A673 (cell line): ENCODE measurements at regions not wholly inside any gene's neighbourhood (a gene's known extent, or its start where the extent isn't known, plus 50 kb on each side); places are given as distances from the start of the nearest gene placed in this dataset.

ENCODE experiments used
- BruUV-seq: library from RNA; stranded (reverse); fragments of 400-500 nt; replicated peaks from 2 replicates; lab custom pipeline; 2021; lab: Mats Ljungman, UMichigan
- CTCF ChIA-PET: fragments of 300-600 bp; sonication (Branson Sonifier 250); formaldehyde crosslinking; loops from one replicate; lab custom pipeline; 2022; ENCODE audit warnings: antibody characterized with exemption; lab: Charles Lee
- POLR2A ChIA-PET: fragments of 300-600 bp; sonication (Branson Sonifier 250); formaldehyde crosslinking; loops from one replicate; lab custom pipeline; 2022; ENCODE audit warnings: antibody characterized with exemption; ENCODE audit not compliant: low non-redundant PET; lab: Charles Lee
- DNase-seq: peaks from one replicate; pipeline ENCODE4 v3.0.0-alpha.2; 2015; ENCODE audit warnings: low spot score
- H3K27ac ChIP-seq: fragments of 200-600 bp; sonication (generic); 2 replicates; pipeline ENCODE4 v1.5.1; 2016; ENCODE audit warnings: mixed run types, low read depth, mild to moderate bottlenecking, mixed read lengths, antibody characterized with exemption, low read length; ENCODE audit not compliant: poor library complexity, severe bottlenecking
- H3K27me3 ChIP-seq: fragments of 200-600 bp; sonication (generic); replicated peaks from 2 replicates; pipeline ENCODE4 v1.6.1; 2017; ENCODE audit warnings: mixed run types, low read depth, mild to moderate bottlenecking, mixed read lengths, antibody characterized with exemption, low read length; ENCODE audit not compliant: insufficient read depth, poor library complexity
- H3K36me3 ChIP-seq: fragments of 200-600 bp; sonication (generic); 2 replicates; pipeline ENCODE4 v1.6.1; 2016; ENCODE audit warnings: mixed run types, mild to moderate bottlenecking, mixed read lengths, antibody characterized with exemption, low read length; ENCODE audit not compliant: insufficient read depth, poor library complexity, severe bottlenecking
- H3K4me1 ChIP-seq: fragments of 200-600 bp; sonication (generic); 2 replicates; pipeline ENCODE4 v1.6.1; 2017; ENCODE audit warnings: mixed run types, mild to moderate bottlenecking, mixed read lengths, antibody characterized with exemption, low read length; ENCODE audit not compliant: insufficient read depth, poor library complexity, severe bottlenecking
- H3K4me3 ChIP-seq: fragments of 200-600 bp; sonication (generic); 2 replicates; pipeline ENCODE4 v1.5.1; 2016; ENCODE audit warnings: low read depth, mixed run types, mild to moderate bottlenecking, mixed read lengths, low read length; ENCODE audit not compliant: poor library complexity, severe bottlenecking
- H3K9me3 ChIP-seq: fragments of 200-600 bp; sonication (generic); 2 replicates; pipeline ENCODE4 v1.6.1; 2016; ENCODE audit warnings: mixed run types, low read depth, mild to moderate bottlenecking, mixed read lengths, antibody characterized with exemption, low read length; ENCODE audit not compliant: poor library complexity, severe bottlenecking
- CTCF ChIP-seq: fragments of 300-800, 200-600 bp; sonication (generic); conservative IDR thresholded peaks from 2 replicates; pipeline ENCODE4 v1.5.1; 2017; ENCODE audit warnings: low read depth, mild to moderate bottlenecking, antibody characterized with exemption, low read length, moderate library complexity, mixed read lengths
- EZH2 ChIP-seq: fragments of 200-600 bp; sonication (generic); IDR thresholded peaks from 2 replicates; pipeline ENCODE4 v1.6.1; 2017; ENCODE audit warnings: borderline replicate concordance, low read depth, mild to moderate bottlenecking, mixed read lengths, antibody characterized with exemption, low read length; ENCODE audit not compliant: poor library complexity, severe bottlenecking
- intact Hi-C: fragments of 100-400 bp; cut with micrococcal nuclease; formaldehyde crosslinking; loops from one replicate; pipeline ENCODE4 v1.10.0; 2022; ENCODE audit not compliant: unreplicated experiment

GRCh38 chr2:16031058-16031847 is 90.9 kb downstream of the MYCN start:
- Histone ChIP-seq H3K36me3 (no peaks in the 10 kb centered on the region), H3K27ac (no peak overlapping the region), H3K27me3 (no peaks in the 10 kb centered on the region), H3K9me3 (no peaks in the 10 kb centered on the region), H3K4me3 (no peak overlapping the region), H3K4me1 (peaks cover 8% of the 10 kb centered on the region)
- intact Hi-C loops = no loop called here
- CTCF ChIA-PET = no interaction called here
- TF ChIP-seq EZH2 (no peak), CTCF (no peak)
- peak; percentile 9 for DNase-seq
- POLR2A ChIA-PET = no interaction called here
- BruUV-seq = no TSS peak

GRCh38 chr2:16030206-16031057 is 90.1 kb downstream of the MYCN start:
- no peaks in the 10 kb centered on the region for H3K9me3 ChIP-seq
- no TSS peak for BruUV-seq
- no peaks in the 10 kb centered on the region for H3K36me3 ChIP-seq
- no peak overlapping the region for H3K4me3 ChIP-seq
- no peaks in the 10 kb centered on the region for H3K27me3 ChIP-seq
- ChIA-PET POLR2A (no interaction called here), CTCF (no interaction called here)
- intact Hi-C loops = no loop called here
- H3K27ac ChIP-seq = no peak overlapping the region
- peaks cover 8% of the 10 kb centered on the region for H3K4me1 ChIP-seq
- TF ChIP-seq EZH2 (no peak), CTCF (no peak)
- DNase-seq = no peak

GRCh38 chr2:16028644-16029043 is 88.3 kb downstream of the MYCN start:
- intact Hi-C loops = no loop called here
- DNase-seq = no peak
- no peaks in the 10 kb centered on the region for H3K9me3 ChIP-seq
- CTCF ChIA-PET = no interaction called here
- peaks cover 8% of the 10 kb centered on the region for H3K4me1 ChIP-seq
- H3K27me3 ChIP-seq = no peaks in the 10 kb centered on the region
- POLR2A ChIA-PET = no interaction called here
- BruUV-seq = no TSS peak
- no peaks in the 10 kb centered on the region for H3K36me3 ChIP-seq
- H3K27ac ChIP-seq = no peak overlapping the region
- no peak overlapping the region for H3K4me3 ChIP-seq
- no peak for TF ChIP-seq CTCF
- TF ChIP-seq EZH2 = no peak
